Adipocyte (in vitro differentiated cells): ENCODE measurements at regions not wholly inside any gene's neighbourhood (a gene's known extent, or its start where the extent isn't known, plus 50 kb on each side); places are given as distances from the start of the nearest gene placed in this dataset.

ENCODE experiments used
- DNase-seq: peaks from one replicate; pipeline ENCODE4 v3.0.0-alpha.2; 2015; ENCODE audit warnings: low read depth
- H3K27me3 ChIP-seq: replicated peaks from 2 replicates; pipeline ENCODE4 v1.7.0; 2013; ENCODE audit warnings: mild to moderate bottlenecking, low read length, moderate library complexity; ENCODE audit not compliant: control insufficient read depth, insufficient read depth
- H3K36me3 ChIP-seq: 2 replicates; pipeline ENCODE4 v1.7.0; 2013; ENCODE audit warnings: low read length, mild to moderate bottlenecking, moderate library complexity; ENCODE audit not compliant: control insufficient read depth, insufficient read depth, severe bottlenecking
- H3K4me1 ChIP-seq: 2 replicates; pipeline ENCODE4 v1.7.0; 2013; ENCODE audit warnings: mild to moderate bottlenecking, low read length, moderate library complexity; ENCODE audit not compliant: control insufficient read depth, insufficient read depth
- H3K4me3 ChIP-seq: 2 replicates; pipeline ENCODE4 v1.7.0; 2013; ENCODE audit warnings: mild to moderate bottlenecking, low read length, moderate library complexity
- H3K9ac ChIP-seq: 2 replicates; pipeline ENCODE4 v1.7.0; 2013; ENCODE audit warnings: mild to moderate bottlenecking, low read length, moderate library complexity
- H3K9me3 ChIP-seq: 2 replicates; pipeline ENCODE4 v1.7.0; 2013; ENCODE audit warnings: mild to moderate bottlenecking, low read length, moderate library complexity; ENCODE audit not compliant: control insufficient read depth

GRCh38 chr16:17847234-17847795 lies 376.6 kb upstream of the XYLT1 start:
- Histone ChIP-seq H3K9ac (no peak overlapping the region), H3K4me1 (no peaks in the 10 kb centered on the region), H3K4me3 (no peak overlapping the region), H3K9me3 (no peaks in the 10 kb centered on the region), H3K27me3 (peaks cover 8% of the 10 kb centered on the region), H3K36me3 (no peaks in the 10 kb centered on the region)
- no peak for DNase-seq

- peaks cover 8% of the 10 kb centered on the region for H3K27me3 ChIP-seq
- no peaks in the 10 kb centered on the region for H3K9me3 ChIP-seq
- H3K9ac ChIP-seq, result no peak overlapping the region
- no peaks in the 10 kb centered on the region for H3K36me3 ChIP-seq
- no peak overlapping the region for H3K4me3 ChIP-seq
- no peak for DNase-seq
- no peaks in the 10 kb centered on the region for H3K4me1 ChIP-seq
Measured at GRCh38 chr16:17846030-17846429, 375.3 kb upstream of the XYLT1 start.

GRCh38 chr16:17845031-17845430 lies 374.3 kb upstream of the XYLT1 start:
- DNase-seq, result no peak
- Histone ChIP-seq H3K4me3 (no peak overlapping the region), H3K36me3 (no peaks in the 10 kb centered on the region), H3K27me3 (peaks cover under 1% of the 10 kb centered on the region), H3K9ac (no peak overlapping the region), H3K4me1 (no peaks in the 10 kb centered on the region), H3K9me3 (no peaks in the 10 kb centered on the region)

- Histone ChIP-seq H3K36me3 (no peaks in the 10 kb centered on the region), H3K9me3 (no peaks in the 10 kb centered on the region), H3K4me1 (no peaks in the 10 kb centered on the region), H3K27me3 (no peaks in the 10 kb centered on the region), H3K4me3 (no peak overlapping the region), H3K9ac (no peak overlapping the region)
- no peak for DNase-seq
Measured at GRCh38 chr16:17843905-17844304, 373.1 kb upstream of the XYLT1 start.

GRCh38 chr16:17839907-17840306 lies 369.1 kb upstream of the XYLT1 start:
- no peak for DNase-seq
- H3K27me3 ChIP-seq, result no peaks in the 10 kb centered on the region
- H3K9me3 ChIP-seq, result no peaks in the 10 kb centered on the region
- H3K9ac ChIP-seq, result no peak overlapping the region
- no peaks in the 10 kb centered on the region for H3K4me1 ChIP-seq
- H3K4me3 ChIP-seq, result no peak overlapping the region
- H3K36me3 ChIP-seq, result no peaks in the 10 kb centered on the region

GRCh38 chr16:17839272-17839671 lies 368.5 kb upstream of the XYLT1 start:
- Histone ChIP-seq H3K4me3 (no peak overlapping the region), H3K4me1 (no peaks in the 10 kb centered on the region), H3K9ac (no peak overlapping the region), H3K9me3 (no peaks in the 10 kb centered on the region), H3K27me3 (no peaks in the 10 kb centered on the region), H3K36me3 (no peaks in the 10 kb centered on the region)
- DNase-seq, result no peak

GRCh38 chr16:17836868-17837602 lies 366.3 kb upstream of the XYLT1 start:
- peak; percentile 56 for DNase-seq
- Histone ChIP-seq H3K9ac (no peak overlapping the region), H3K27me3 (no peaks in the 10 kb centered on the region), H3K4me1 (no peaks in the 10 kb centered on the region), H3K4me3 (no peak overlapping the region), H3K9me3 (no peaks in the 10 kb centered on the region), H3K36me3 (no peaks in the 10 kb centered on the region)

- Histone ChIP-seq H3K4me1 (no peaks in the 10 kb centered on the region), H3K36me3 (no peaks in the 10 kb centered on the region), H3K4me3 (no peak overlapping the region), H3K9me3 (no peaks in the 10 kb centered on the region), H3K27me3 (no peaks in the 10 kb centered on the region), H3K9ac (no peak overlapping the region)
- DNase-seq, result no peak
Measured at GRCh38 chr16:17835118-17835876, 364.5 kb upstream of the XYLT1 start.

- DNase-seq, result no peak
- Histone ChIP-seq H3K9ac (no peak overlapping the region), H3K4me1 (peaks cover 2% of the 10 kb centered on the region), H3K4me3 (no peak overlapping the region), H3K27me3 (no peaks in the 10 kb centered on the region), H3K36me3 (no peaks in the 10 kb centered on the region), H3K9me3 (no peaks in the 10 kb centered on the region)
Measured at GRCh38 chr16:17832738-17833137, 362.0 kb upstream of the XYLT1 start.

GRCh38 chr16:17831330-17831729 lies 360.6 kb upstream of the XYLT1 start:
- Histone ChIP-seq H3K27me3 (no peaks in the 10 kb centered on the region), H3K4me3 (no peak overlapping the region), H3K4me1 (peaks cover 9% of the 10 kb centered on the region), H3K36me3 (no peaks in the 10 kb centered on the region), H3K9ac (no peak overlapping the region), H3K9me3 (no peaks in the 10 kb centered on the region)
- DNase-seq, result no peak

GRCh38 chr16:17830651-17831050 lies 359.9 kb upstream of the XYLT1 start:
- Histone ChIP-seq H3K36me3 (no peaks in the 10 kb centered on the region), H3K4me3 (no peak overlapping the region), H3K9me3 (no peaks in the 10 kb centered on the region), H3K4me1 (peaks cover 9% of the 10 kb centered on the region), H3K9ac (no peak overlapping the region), H3K27me3 (no peaks in the 10 kb centered on the region)
- DNase-seq, result no peak
